GM18870 (cell line): ENCODE measurements at regions not wholly inside any gene's neighbourhood (a gene's known extent, or its start where the extent isn't known, plus 50 kb on each side); places are given as distances from the start of the nearest gene placed in this dataset.
A peak's percentile ranks its signal among the peaks of the same experiment; 100 is the strongest.
"Not testable (repeated sequence)": the region's sequence is repeated elsewhere in the genome, so short reads cannot be mapped to it uniquely, and the experiment has no call there.

Experiments
- ATAC-seq: cut with Tn5 transposase; IDR thresholded peaks from one replicate; pipeline ENCODE4 v1.9.1; 2021; ENCODE audit warnings: moderate library complexity; ENCODE audit not compliant: unreplicated experiment

DNA sequence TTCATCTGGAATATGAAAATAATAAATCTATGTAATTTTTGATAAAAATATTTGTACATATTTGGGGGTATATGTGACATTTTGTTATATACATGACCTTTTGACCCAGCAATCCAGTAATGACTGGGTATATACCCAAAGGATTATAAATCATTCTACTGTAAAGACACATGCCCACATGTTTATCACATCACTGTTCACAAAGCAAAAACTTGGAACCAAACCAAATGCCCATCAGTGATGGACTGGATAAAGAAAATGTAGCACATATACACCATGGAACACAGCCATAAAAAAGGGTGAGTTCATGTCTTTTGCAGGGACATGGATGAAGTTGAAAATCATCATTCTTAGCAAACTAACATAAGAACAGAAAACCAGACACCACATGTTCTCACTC is 472.1 kb upstream of the DDX18 start:
- no peak for ATAC-seq

DNA sequence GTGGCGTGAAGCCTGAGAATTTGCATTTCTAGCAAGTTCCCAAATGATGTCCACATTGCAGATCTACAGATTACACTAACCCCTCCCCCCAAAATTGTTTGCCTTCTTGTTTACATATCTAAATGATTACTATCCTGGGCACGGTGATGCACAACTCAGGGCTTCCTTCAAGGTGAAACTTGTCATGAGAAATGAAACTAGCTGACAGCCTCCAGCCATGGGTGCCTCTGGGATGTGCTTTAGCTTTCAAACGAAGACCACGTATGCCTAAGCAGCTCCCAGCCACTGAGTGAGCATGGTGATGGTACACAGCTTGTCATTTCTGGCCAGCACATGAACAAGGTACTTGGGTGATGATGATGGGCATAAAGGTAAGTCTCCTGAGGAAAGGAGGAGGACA is 464.8 kb upstream of the DDX18 start:
- ATAC-seq: no peak

DNA sequence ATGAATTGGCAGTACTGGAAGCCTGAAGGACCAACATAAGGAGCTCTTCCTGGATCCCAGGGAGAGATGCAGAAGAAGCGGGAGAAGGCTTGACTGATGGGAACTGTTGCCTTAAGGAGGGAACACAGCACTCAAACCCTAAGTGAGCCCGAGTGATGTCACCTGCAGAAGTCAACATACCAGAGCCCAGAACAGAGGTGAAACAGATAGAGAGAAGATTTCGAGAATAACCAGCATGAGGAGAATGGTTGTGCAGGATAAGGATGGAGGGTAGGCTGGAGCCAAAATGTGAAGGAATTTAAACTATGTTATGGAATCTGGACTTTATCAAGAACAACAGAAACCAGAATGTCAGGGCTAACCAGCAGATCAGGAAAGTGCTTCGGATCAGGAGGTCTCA is 463.1 kb upstream of the DDX18 start:
- ATAC-seq: no peak

DNA sequence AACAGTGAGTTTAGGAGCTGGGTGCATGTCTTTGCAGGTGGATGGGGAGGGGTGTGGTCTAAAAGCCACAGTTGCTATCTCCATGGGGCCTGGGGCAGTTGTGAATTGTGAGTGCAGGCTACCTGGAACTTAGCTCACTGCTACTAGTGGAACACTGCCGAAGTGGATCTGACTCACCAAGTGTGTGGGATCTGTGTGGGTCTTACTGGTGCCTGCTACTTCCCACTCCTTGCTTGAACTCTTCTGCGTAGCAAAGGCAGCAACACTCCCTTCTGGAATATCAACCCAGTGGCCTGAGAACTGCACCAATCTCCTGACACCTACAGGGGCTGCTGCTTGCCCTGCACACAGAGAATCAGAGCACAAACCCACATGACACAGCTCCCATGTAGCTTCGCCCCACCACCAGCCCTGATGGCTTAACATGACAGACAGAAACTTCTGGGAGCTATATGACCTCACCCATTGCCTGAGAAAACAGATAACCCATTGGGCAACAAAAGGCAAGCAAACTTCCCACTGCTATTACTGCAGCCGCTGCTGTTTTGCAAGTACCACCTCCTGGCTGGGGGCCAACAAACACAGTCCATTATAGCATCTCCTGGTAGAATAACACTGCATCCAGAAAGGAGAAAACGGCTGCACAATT is 455.1 kb upstream of the DDX18 start:
- ATAC-seq: no peak

DNA sequence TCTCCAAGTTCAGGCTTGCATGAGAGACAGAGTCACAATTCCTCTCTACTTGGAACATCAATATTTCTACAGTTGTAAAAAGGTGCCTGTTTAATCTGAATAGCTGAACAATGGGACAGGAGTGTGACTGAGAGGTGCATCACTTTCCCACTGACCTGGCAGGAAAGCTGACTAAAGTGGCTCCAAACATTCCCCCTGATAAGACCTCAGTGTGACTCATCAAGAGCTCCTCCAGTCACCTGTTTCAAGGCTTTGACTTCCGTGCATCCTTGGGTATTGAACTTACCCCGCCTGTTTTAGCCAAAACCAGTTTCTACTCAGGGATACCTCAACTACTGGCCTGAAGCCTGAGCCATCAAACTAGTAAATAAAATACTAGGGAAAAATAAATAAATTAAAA is 453.9 kb upstream of the DDX18 start:
- ATAC-seq: no peak

DNA sequence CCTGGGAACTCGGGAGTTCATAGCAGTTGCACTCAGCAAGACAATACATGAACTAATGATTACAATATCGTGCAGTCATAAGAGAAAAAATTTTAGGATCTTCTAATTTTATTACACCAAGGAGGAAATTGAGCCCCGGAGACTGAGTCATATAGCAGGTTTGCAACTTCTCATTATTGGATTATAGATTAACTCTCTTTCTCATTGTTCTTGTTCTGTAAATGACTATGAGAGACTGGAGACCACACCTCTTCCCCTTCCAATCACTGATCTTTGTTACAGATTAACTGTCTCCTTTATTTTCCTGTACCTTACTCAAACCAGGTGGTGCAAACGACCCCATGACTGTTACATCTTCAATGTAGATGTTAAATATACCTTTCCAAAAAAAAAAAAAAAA is 435.8 kb upstream of the DDX18 start:
- ATAC-seq: peak; percentile 98

DNA sequence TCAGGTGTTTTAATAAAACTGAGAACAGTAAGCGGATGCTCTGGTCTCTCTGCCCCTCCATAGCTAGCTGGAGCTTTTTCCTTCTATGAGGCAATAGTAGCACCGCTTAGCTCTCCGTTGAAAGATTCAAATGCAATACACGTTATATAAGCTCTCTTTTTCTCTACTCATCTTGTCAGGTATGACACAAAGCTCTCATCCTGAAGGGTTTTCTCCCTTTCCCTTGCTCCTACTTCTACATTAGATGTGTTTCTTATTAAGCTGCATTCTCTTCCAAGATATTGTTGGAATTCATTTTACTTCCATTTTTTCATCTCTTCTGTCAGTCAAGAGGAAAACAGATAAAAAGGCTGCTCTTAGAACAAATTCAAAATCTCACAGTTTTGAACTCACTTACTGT is 434.6 kb upstream of the DDX18 start:
- ATAC-seq: no peak

DNA sequence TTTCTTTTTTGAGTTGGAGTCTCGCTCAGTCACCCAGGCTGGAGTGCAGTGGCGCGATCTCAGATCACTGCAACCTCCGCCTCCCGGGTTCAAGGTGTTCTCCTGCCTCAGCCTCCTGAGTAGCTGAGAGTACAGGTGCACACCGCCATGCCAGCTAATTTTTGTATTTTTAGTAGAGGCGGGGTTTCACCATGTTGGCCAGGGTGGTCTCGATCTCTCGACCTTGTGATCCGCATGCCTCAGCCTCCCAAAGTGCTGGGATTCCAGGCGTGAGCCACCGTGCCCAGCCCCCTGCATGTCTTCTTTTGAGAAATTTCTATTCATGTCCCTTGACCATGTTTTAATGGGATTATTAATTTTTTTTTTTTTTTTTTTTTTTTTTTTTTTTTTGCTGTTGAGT is 430.5 kb upstream of the DDX18 start:
- not testable (repeated sequence) for ATAC-seq

DNA sequence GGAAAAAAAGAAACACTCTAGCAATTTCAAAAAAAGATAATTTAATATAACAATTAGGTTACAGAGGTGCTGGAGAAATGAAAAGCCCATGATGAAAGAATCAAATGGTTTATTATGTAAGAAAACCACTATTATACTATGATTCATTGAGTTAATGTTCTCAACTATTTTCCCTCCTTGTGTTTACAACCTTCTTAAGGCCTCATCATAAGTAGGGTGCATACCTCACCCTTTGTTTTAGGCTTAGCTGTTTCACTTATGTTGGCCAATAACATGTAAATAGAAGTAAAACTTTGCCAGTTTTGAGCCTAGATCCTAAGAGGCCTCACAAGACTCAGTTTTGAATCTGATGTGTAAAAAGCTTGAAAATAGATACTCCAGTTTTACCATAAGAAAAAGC is 418.3 kb upstream of the DDX18 start:
- ATAC-seq: no peak

DNA sequence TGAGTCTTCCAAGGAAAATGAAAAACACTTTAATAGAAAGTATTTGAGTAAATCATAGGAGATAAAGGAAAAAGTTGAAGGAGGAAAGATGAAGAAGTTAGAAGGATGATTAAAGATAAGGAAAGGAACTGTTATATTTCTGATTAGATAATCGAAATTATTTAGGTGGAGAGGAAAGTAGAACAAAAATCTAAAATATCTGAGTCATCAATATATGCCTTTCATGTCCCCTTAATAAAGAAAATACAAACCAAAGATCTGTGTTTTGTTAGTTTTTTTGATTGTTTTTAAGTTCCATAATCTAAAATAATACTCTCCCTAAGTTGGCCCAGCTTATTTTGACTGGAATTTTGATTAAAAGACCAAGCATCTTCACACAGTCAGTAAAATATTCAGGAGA is 412.9 kb upstream of the DDX18 start:
- no peak for ATAC-seq

DNA sequence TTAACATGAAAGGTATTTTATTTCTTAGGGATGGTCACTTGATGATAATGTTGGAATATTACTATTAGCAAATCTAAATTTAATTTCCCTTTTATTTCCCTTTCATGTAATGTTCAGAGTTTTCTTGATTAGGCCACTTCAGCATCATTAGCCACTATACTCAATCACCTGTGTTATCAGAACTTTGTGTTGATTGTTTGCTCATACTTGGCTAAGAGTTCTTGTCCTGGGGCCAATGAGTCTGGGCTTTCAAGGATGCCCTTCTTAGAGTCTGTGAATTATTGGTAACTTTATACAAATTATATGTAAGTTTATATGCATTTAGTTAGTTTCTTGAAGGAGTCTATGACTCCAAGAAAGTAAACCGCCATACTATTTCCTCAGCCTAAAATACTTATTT is 408.0 kb upstream of the DDX18 start:
- no peak for ATAC-seq

DNA sequence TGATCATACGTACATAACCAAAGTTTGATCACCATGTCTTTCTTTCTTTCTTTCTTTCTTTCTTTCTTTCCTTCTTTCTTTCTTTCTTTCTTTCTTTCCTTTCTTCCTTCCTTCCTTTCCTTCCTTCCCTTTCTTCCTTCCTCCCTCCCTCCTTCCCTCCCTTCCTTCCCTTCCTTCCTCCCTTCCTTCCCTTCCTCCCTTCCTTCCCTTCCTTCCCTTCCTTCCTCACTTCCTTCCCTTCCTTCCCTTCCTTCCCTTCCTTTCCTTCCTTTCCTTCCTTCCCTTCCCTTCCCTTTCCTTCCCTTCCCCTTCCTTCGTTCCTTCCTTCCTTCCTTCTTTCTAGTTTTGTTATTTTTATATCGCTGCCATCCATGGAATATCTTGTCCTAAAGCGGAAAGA is 406.7 kb upstream of the DDX18 start:
- no peak for ATAC-seq

DNA sequence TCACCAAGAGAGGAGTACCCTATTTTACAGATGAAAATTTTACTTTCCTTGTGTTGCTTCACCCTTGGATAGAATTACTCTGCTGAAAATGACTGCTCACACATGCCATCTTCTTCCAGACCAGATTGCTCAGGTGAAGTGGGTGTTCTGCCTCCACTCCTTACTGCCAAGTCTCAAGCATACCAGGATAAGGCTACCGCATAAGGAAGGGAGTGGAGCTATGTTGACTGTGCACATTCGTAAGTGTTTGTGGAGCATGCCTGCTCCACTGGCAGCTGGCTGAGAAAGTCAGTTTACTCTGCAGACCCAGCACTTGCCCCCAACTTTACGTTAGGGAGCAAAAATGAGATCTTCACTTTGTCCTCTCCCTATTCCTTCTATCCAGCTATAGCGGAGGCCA is 405.0 kb upstream of the DDX18 start:
- no peak for ATAC-seq

DNA sequence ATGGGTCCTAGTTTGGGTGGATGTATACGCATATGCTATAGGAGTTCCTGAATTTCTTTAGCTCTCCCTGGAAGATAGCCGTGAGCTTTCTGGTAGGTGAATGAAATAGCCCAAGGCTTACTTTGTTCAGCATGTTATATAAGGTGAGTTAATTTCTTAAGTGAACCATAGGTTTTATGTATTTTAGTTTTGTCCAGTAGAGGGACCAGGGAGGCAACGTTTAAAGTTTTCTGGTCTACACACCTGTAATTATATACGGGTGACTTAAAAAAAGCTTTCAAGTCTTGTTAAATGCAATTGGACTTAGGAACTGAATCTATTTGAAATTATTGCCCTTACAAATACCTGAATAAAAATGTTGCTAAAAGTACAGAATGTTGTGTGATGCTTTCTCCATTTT is 402.5 kb upstream of the DDX18 start:
- ATAC-seq: no peak

DNA sequence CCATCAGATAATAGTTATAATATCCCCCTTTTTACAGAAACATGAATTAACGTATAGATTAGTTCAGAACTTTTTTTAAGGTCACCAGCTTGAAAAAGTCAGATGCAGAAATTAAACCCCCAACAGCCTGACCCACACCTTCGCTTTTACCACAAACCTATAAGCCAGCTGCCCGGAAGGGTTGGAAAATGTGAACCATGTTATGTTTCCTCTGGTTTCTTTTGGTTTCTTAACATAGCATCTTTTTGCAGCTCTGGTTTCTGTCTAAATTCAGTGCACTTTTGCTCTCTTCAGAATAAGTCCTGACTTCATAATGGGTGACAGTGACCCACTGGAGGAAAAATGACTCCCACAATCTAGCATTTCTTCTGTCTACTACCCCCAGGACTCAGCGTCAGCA is 381.7 kb upstream of the DDX18 start:
- ATAC-seq: no peak

DNA sequence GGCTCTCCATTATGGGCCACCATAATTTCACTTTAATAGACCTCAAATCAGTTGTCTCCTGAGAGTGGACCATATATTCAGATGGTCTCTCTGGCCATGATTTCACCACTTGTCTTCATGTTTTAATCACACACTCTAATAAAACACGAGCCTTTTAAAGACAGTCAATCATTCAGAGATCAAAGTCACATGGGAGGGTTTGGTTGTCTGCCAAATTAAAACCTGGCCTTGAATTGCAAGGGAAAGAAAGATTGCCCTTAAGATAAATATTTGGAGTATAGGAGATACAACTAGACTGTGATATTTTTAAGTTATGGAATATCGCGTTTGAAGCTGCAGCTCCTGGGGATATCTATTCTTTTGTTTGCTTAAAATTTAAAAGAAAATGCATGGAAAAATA is 377.8 kb upstream of the DDX18 start:
- ATAC-seq: no peak

DNA sequence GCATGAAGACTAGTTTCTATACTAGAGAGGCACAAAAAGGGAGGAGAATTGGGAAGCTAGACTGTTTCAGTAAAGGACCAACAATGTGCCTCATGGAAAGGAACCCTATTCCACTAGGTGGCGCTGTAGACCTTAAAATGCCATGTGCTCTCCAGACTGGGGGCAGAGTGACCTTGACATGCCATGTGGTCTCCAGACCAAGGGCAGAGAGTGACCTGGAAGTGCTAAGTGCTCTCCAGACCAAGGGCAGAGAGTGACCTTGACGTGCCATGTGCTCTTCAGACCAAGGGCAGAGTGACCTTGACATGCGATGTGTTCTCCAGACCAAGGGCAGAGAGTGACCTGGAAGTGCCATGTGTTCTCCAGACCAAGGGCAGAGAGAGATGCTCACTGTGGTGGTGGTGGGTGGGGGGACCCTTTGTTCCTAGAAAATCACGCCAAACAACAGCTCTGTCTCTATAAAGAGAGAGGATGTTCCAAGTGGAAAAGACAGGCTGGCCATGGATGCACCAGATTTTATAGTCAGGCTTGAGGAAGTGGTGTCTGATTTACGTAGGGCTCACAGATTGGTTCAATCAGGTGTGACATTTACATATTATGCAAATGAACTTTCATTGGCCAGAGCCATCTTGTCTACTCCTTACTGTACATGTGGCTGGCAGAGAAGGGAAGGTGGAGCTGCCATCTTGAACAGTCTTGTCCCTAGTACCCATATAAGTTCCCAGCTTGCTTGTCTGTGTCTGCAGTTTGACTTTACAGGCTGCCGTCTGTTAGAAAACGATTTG is 344.0 kb upstream of the DDX18 start:
- ATAC-seq: peak; percentile 68

DNA sequence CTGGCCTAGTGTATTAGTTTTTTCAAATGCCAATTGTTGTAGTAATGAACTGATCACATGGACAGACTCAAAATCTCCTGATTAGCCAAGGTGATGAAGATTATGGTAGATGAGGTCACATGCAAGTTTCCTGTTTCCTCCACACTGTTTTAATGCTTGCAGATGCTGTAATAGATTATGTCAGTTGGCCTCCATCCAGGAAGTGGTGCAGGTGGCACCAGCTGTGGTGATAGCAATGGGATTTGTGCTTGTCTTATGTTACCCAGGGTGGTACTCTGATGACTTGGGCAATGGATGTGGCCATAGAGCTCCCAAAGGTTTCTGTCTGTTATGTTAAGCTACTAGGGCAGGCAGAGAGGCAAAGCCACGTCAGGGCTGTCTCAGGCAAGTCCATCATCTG is 332.9 kb upstream of the DDX18 start:
- no peak for ATAC-seq

DNA sequence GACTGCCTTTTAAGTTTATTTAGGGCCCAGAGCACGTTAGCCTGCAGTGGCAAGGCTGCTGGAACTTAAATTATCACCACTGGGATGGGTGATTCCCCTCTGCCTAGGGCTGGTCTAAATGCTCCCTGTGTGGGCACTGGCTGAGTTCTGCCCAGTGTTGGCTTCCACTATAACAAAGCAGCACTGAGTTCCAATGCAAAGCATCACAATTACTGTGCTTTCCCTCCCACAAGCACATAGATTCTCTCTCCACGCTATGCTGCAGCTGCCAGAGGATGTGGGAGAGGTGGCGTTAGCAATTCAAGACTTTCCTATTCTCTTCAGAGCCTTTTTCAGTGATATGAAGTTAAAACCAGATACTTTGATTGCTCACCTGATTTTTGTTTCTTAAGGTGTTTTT is 328.9 kb upstream of the DDX18 start:
- no peak for ATAC-seq

DNA sequence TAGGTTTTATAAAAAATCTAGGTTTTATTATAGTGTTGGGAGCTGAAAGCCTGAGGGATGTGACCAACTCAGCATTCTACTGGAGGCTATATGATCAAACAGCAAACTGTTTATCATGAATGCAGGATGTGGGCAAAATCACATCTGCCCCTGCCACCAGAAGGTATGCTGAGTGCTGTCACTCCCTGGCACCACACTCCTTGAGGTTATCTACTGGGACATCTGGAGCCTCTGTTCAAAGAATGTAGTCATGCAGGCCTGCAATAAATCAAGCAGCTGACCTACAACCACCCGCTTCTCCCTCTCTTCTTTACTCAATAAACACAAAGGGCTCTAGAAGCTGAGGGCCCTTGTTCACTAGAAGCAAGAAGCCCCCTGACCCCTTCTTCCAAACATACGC is 328.4 kb upstream of the DDX18 start:
- no peak for ATAC-seq

DNA sequence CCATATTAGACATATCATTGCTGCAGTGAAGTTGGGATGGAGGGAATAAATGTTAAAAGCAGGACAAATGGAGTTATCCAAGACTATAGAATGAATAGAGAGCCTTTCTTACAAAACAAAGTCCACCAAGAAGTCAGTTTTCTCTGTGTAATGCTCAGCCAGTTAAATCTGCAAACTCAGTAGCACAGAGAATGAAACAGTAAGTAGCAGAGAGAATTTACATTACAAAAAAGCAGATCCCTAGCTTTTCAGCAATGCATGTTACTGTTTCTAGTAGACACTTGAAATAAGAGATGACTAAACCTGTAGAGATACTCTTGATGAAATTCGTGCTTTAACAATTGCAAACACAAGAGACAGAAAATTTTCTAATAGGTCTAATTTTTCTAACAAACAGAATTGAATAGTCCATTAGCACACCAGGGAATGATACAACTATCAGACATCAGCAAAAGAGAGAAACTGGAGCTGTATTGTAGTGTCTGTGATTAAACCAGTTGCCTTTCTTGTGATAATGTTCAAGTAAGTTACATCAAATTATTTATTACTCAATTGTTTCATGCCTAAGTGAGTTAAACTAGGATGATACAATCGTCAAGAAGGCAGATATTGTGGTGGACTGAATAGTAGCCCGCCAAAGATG is 322.2 kb upstream of the DDX18 start:
- ATAC-seq: no peak

DNA sequence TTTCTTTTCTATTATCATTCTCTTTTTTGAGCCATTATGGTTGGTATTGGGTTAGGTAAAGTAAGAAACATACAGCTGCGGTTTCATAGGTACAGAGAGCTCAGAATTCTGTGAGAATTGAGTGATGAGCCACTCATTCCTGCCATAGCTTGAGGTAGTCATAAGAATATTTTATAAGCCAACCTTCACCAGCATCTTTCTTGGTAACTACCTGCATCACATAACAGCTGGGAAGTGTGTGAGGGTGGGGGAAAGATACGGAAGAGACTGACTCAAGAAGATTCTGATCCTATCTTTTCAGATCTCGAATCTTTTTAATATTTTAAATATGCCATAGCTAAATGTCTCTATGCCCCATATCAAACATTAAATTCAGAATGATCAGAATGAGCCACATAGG is 313.8 kb upstream of the DDX18 start:
- no peak for ATAC-seq
